ENCODE measurements at regions not wholly inside any gene's neighbourhood (a gene's known extent, or its start where the extent isn't known, plus 50 kb on each side); places are given as distances from the start of the nearest gene placed in this dataset.

- TF ChIP-seq ELK1 (IDR thresholded peaks at IDR 0.05; ENCODE audit: borderline replicate concordance, low read depth, low read length) (no peak), CTCF (conservative IDR thresholded peaks at IDR 0.05; ENCODE audit: low read depth, low read length) (no peak), POLR2A (IDR thresholded peaks at IDR 0.05; ENCODE audit: low read depth, low read length) (no peak), RAD21 (IDR thresholded peaks at IDR 0.05; ENCODE audit: low read length) (no peak), FOS (IDR thresholded peaks at IDR 0.05; ENCODE audit: low read depth, low read length) (no peak), BHLHE40 (IDR thresholded peaks at IDR 0.05; ENCODE audit: low read depth, low read length) (no peak), MXI1 (IDR thresholded peaks at IDR 0.05; ENCODE audit: borderline replicate concordance, low read depth, low read length) (no peak), RCOR1 (IDR thresholded peaks at IDR 0.05; ENCODE audit: insufficient replicate concordance, low read length) (no peak), MAZ (IDR thresholded peaks at IDR 0.05; ENCODE audit: borderline replicate concordance, low read depth, low read length) (no peak)
Observed at GRCh38 chr18:62452280-62452831, 70.5 kb upstream of the ZCCHC2 start.

Data from IMR-90 (cell line).